Left ventricle myocardium inferior (tissue), 1 donor: ENCODE measurements at regions not wholly inside any gene's neighbourhood (a gene's known extent, or its start where the extent isn't known, plus 50 kb on each side); places are given as distances from the start of the nearest gene placed in this dataset.

Experiments used
- DNase-seq: peaks from one replicate; pipeline ENCODE4 v3.0.0-alpha.2; 2020
- H3K27ac ChIP-seq: fragments of 200-600 bp; replicated peaks from 2 replicates; pipeline ENCODE4 v1.8.0; 2021
- H3K27me3 ChIP-seq: fragments of 200-600 bp; 2 replicates; pipeline ENCODE4 v1.8.0; 2021; ENCODE audit warnings: low read depth
- H3K36me3 ChIP-seq: fragments of 200-600 bp; 2 replicates; pipeline ENCODE4 v1.8.0; 2021
- H3K4me1 ChIP-seq: fragments of 200-600 bp; 2 replicates; pipeline ENCODE4 v1.8.0; 2021
- H3K4me3 ChIP-seq: fragments of 200-600 bp; 2 replicates; pipeline ENCODE4 v1.8.0; 2021; ENCODE audit warnings: mild to moderate bottlenecking, moderate library complexity
- H3K9me3 ChIP-seq: fragments of 200-600 bp; replicated peaks from 2 replicates; pipeline ENCODE4 v1.8.0; 2021
- intact Hi-C: fragments of 100-400 bp; cut with micrococcal nuclease; formaldehyde crosslinking; loops from one replicate; pipeline ENCODE4 v1.11.0; 2022
- TF ChIP-seq, protein P1 (sequence below): fragments of 200-600 bp; IDR thresholded peaks from 2 replicates; pipeline ENCODE4 v1.8.0; 2021; ENCODE audit warnings: antibody characterized with exemption, mild to moderate bottlenecking, borderline replicate concordance
- donor health status: DM: no; HTN: yes; CAD: no; lungs with severe emphysema.

- H3K4me3 ChIP-seq, result no peak overlapping the region
- no peak for DNase-seq
- no peaks in the 10 kb centered on the region for H3K36me3 ChIP-seq
- H3K9me3 ChIP-seq, result no peaks in the 10 kb centered on the region
- H3K4me1 ChIP-seq, result no peaks in the 10 kb centered on the region
- H3K27ac ChIP-seq, result no peak overlapping the region
- peaks cover 77% of the 10 kb centered on the region for H3K27me3 ChIP-seq
- TF ChIP-seq, protein P1, sequence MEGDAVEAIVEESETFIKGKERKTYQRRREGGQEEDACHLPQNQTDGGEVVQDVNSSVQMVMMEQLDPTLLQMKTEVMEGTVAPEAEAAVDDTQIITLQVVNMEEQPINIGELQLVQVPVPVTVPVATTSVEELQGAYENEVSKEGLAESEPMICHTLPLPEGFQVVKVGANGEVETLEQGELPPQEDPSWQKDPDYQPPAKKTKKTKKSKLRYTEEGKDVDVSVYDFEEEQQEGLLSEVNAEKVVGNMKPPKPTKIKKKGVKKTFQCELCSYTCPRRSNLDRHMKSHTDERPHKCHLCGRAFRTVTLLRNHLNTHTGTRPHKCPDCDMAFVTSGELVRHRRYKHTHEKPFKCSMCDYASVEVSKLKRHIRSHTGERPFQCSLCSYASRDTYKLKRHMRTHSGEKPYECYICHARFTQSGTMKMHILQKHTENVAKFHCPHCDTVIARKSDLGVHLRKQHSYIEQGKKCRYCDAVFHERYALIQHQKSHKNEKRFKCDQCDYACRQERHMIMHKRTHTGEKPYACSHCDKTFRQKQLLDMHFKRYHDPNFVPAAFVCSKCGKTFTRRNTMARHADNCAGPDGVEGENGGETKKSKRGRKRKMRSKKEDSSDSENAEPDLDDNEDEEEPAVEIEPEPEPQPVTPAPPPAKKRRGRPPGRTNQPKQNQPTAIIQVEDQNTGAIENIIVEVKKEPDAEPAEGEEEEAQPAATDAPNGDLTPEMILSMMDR, result no peak
- intact Hi-C loops, result no loop called here
These were observed 225.3 kb upstream of the AGAP1 start for GRCh38 chr2:235268535-235268934.

GRCh38 chr2:235270291-235270690, 223.6 kb upstream of the AGAP1 start:
- intact Hi-C loops, result no loop called here
- Histone ChIP-seq H3K27me3 (peaks cover 59% of the 10 kb centered on the region), H3K4me3 (no peak overlapping the region), H3K9me3 (peaks cover 15% of the 10 kb centered on the region), H3K27ac (no peak overlapping the region), H3K4me1 (no peaks in the 10 kb centered on the region), H3K36me3 (no peaks in the 10 kb centered on the region)
- TF ChIP-seq, protein P1, result no peak
- no peak for DNase-seq

- H3K27ac ChIP-seq, result no peak overlapping the region
- peaks cover 19% of the 10 kb centered on the region for H3K9me3 ChIP-seq
- no peak for DNase-seq
- TF ChIP-seq, protein P1, result no peak
- H3K36me3 ChIP-seq, result no peaks in the 10 kb centered on the region
- no peak overlapping the region for H3K4me3 ChIP-seq
- H3K4me1 ChIP-seq, result no peaks in the 10 kb centered on the region
- H3K27me3 ChIP-seq, result peaks cover 53% of the 10 kb centered on the region
- intact Hi-C loops, result no loop called here
These were observed 222.9 kb upstream of the AGAP1 start for GRCh38 chr2:235270956-235271355.

DNA sequence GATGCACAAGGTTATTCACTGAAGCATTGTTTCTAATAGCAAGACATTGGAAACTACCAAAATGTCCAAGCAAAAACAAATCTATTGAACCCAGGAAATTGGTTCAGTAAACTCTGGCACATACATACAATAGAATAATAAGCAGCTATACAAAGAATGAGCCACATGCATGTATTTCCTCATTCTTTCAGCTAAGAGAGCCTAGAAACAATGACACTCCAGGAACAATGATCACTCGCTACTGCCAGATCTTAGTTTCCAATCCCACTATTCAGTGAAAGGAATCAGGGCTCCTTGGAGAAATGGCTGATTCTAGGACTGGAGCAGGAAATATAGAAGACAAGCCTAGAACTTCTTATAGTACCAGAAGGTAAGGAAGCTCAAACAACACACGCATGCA, 221.9 kb upstream of the AGAP1 start:
- intact Hi-C loops, result no loop called here
- no peak for DNase-seq
- TF ChIP-seq, protein P1, result no peak
- no peaks in the 10 kb centered on the region for H3K36me3 ChIP-seq
- H3K4me3 ChIP-seq, result no peak overlapping the region
- H3K9me3 ChIP-seq, result peaks cover 23% of the 10 kb centered on the region
- H3K4me1 ChIP-seq, result no peaks in the 10 kb centered on the region
- peaks cover 43% of the 10 kb centered on the region for H3K27me3 ChIP-seq
- H3K27ac ChIP-seq, result no peak overlapping the region

- intact Hi-C loops, result no loop called here
- TF ChIP-seq, protein P1, result no peak
- no peak overlapping the region for H3K4me3 ChIP-seq
- no peak overlapping the region for H3K27ac ChIP-seq
- H3K27me3 ChIP-seq, result peaks cover 32% of the 10 kb centered on the region
- H3K36me3 ChIP-seq, result no peaks in the 10 kb centered on the region
- DNase-seq, result no peak
- H3K4me1 ChIP-seq, result no peaks in the 10 kb centered on the region
- peaks cover 23% of the 10 kb centered on the region for H3K9me3 ChIP-seq
These were observed 219.8 kb upstream of the AGAP1 start for GRCh38 chr2:235274023-235274422.

GRCh38 chr2:235277485-235277884, 216.4 kb upstream of the AGAP1 start:
- no peaks in the 10 kb centered on the region for H3K4me1 ChIP-seq
- peaks cover 23% of the 10 kb centered on the region for H3K9me3 ChIP-seq
- TF ChIP-seq, protein P1, result no peak
- no peak for DNase-seq
- H3K27ac ChIP-seq, result no peak overlapping the region
- no peak overlapping the region for H3K4me3 ChIP-seq
- intact Hi-C loops, result no loop called here
- peaks cover 5% of the 10 kb centered on the region for H3K27me3 ChIP-seq
- H3K36me3 ChIP-seq, result no peaks in the 10 kb centered on the region
